ENCODE measurements at regions not wholly inside any gene's neighbourhood (a gene's known extent, or its start where the extent isn't known, plus 50 kb on each side); places are given as distances from the start of the nearest gene placed in this dataset.

- Histone ChIP-seq H3K27me3 (no peaks in the 10 kb centered on the region), H3K36me3 (no peaks in the 10 kb centered on the region), H3K4me3 (no peak overlapping the region), H3K9me3 (ENCODE audit: low read depth) (no peaks in the 10 kb centered on the region), H3K27ac (no peak overlapping the region), H3K4me1 (ENCODE audit: low read depth) (no peaks in the 10 kb centered on the region)
- no peak for DNase-seq (ENCODE audit: low read depth in 1 of 2, low spot score in 1 of 2)
- no peak for TF ChIP-seq CTCF (IDR thresholded peaks at IDR 0.05; ENCODE audit: low read depth, low read length)
These were observed 1342.7 kb upstream of the PIK3C3 start for GRCh38 chr18:40612356-40612755.

GRCh38 chr18:40608226-40608625 is 1346.8 kb upstream of the PIK3C3 start:
- no peaks in the 10 kb centered on the region for H3K4me1 ChIP-seq (ENCODE audit: low read depth)
- no peak overlapping the region for H3K4me3 ChIP-seq
- peak in 1 of 2 donors; percentile 31 for DNase-seq (ENCODE audit: low read depth in 1 of 2, low spot score in 1 of 2)
- no peaks in the 10 kb centered on the region for H3K36me3 ChIP-seq
- no peak for TF ChIP-seq CTCF (IDR thresholded peaks at IDR 0.05; ENCODE audit: low read depth, low read length)
- H3K9me3 ChIP-seq (ENCODE audit: low read depth) = no peaks in the 10 kb centered on the region
- H3K27me3 ChIP-seq = no peaks in the 10 kb centered on the region
- no peak overlapping the region for H3K27ac ChIP-seq

DNA sequence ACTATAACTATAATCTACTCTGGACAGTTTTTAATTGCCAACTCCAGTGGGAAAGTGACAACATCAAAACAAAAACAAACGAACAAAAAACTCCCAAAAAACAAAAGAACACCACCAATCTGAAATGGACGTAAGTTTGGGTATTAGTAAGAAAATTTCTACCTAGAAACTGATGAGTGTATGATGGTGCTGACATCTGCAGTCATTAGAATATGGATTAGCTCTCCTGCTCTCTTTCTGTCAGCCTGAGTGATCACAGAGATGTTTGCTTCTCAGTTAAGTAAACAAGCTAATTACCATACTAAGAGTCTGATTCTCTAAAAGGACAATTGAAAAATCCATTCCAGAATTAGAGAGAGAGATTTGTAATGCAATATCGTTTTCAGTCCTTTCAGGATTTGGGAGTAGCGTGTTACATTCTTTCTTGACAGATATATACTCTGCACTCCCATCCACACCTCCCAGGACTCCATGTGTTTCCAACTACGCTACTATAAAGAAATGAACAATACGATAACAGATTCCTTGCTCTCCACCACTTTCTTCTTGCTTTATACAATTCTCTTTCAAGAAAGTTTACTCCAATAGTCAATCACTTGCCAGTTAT is 1347.4 kb upstream of the PIK3C3 start:
- no peak overlapping the region for H3K27ac ChIP-seq
- H3K9me3 ChIP-seq (ENCODE audit: low read depth) = no peaks in the 10 kb centered on the region
- H3K4me1 ChIP-seq (ENCODE audit: low read depth) = no peaks in the 10 kb centered on the region
- no peak overlapping the region for H3K4me3 ChIP-seq
- DNase-seq (ENCODE audit: low read depth in 1 of 2, low spot score in 1 of 2) = peak in 1 of 2 donors; percentile 29
- H3K27me3 ChIP-seq = no peaks in the 10 kb centered on the region
- no peaks in the 10 kb centered on the region for H3K36me3 ChIP-seq
- no peak for TF ChIP-seq CTCF (IDR thresholded peaks at IDR 0.05; ENCODE audit: low read depth, low read length)

- no peak for TF ChIP-seq CTCF (IDR thresholded peaks at IDR 0.05; ENCODE audit: low read depth, low read length)
- Histone ChIP-seq H3K27me3 (no peaks in the 10 kb centered on the region), H3K9me3 (ENCODE audit: low read depth) (no peaks in the 10 kb centered on the region), H3K4me1 (ENCODE audit: low read depth) (no peaks in the 10 kb centered on the region), H3K27ac (no peak overlapping the region), H3K36me3 (no peaks in the 10 kb centered on the region), H3K4me3 (no peak overlapping the region)
- no peak for DNase-seq (ENCODE audit: low read depth in 1 of 2, low spot score in 1 of 2)
These were observed 1348.0 kb upstream of the PIK3C3 start for GRCh38 chr18:40606996-40607395.

DNA sequence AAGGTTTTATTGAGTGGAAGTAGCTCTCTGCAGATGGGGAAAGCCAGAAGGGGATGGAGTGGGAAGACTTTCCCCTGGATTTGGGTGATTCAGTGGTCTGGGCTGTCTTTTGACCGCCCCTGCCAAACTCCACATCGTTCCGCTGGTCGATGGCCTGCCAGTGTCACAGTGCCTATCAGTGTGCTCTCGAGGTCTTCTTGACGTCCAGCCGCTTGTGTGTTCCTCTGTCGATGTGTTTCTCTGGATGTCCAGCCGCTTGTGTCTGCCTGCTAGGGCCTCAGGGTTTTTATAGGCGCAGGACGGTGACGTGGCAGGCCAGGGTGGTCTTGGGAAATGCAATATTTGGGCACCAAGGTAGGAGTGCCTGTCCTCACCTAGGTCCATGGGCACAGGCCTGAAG is 1371.4 kb upstream of the PIK3C3 start:
- H3K4me3 ChIP-seq = no peak overlapping the region
- no peaks in the 10 kb centered on the region for H3K9me3 ChIP-seq (ENCODE audit: low read depth)
- no peak overlapping the region for H3K27ac ChIP-seq
- TF ChIP-seq CTCF (IDR thresholded peaks at IDR 0.05; ENCODE audit: low read depth, low read length) = no peak
- no peak for DNase-seq (ENCODE audit: low read depth in 1 of 2, low spot score in 1 of 2)
- H3K27me3 ChIP-seq = no peaks in the 10 kb centered on the region
- no peaks in the 10 kb centered on the region for H3K4me1 ChIP-seq (ENCODE audit: low read depth)
- no peaks in the 10 kb centered on the region for H3K36me3 ChIP-seq

DNA sequence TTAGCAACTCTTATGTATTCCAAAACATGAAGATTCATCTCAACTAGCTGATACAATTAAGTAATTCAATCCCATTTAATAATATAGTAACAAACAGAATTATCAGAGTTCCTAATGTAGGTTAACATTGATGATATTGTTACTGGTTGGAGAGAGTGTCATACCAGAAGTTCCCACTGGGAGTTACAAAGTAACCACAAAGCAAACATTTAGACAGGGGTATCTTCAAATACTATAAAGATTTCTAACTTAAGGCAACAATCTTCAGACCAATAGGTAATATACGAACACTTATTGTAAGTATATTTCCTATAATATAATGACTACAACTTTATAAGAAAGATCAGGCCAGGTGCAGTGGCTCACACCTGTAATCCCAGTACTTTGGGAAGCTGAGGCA is 1372.9 kb upstream of the PIK3C3 start:
- H3K27ac ChIP-seq = no peak overlapping the region
- H3K9me3 ChIP-seq (ENCODE audit: low read depth) = no peaks in the 10 kb centered on the region
- H3K27me3 ChIP-seq = no peaks in the 10 kb centered on the region
- H3K36me3 ChIP-seq = no peaks in the 10 kb centered on the region
- no peak overlapping the region for H3K4me3 ChIP-seq
- no peaks in the 10 kb centered on the region for H3K4me1 ChIP-seq (ENCODE audit: low read depth)
- DNase-seq (ENCODE audit: low read depth in 1 of 2, low spot score in 1 of 2) = no peak
- TF ChIP-seq CTCF (IDR thresholded peaks at IDR 0.05; ENCODE audit: low read depth, low read length) = no peak

All from cardiac muscle cell (in vitro differentiated cells and primary cell).